HepG2 (cell line): ENCODE measurements at regions not wholly inside any gene's neighbourhood (a gene's known extent, or its start where the extent isn't known, plus 50 kb on each side); places are given as distances from the start of the nearest gene placed in this dataset.

Experiments used
- ATAC-seq: fragments of 200-7000 bp; cut with Tn5 transposase; 3 replicates; pipeline ENCODE4 v1.9.1; 2020; ENCODE audit warnings: mild to moderate bottlenecking, moderate library complexity
- BruUV-seq: library from RNA; stranded (reverse); fragments of 400-500 nt; replicated peaks from 2 replicates; lab custom pipeline; 2021; lab: Mats Ljungman, UMichigan
- CTCF ChIA-PET: fragments of 300-600 bp; formaldehyde crosslinking; extraction: SDS; loops from one replicate; lab custom pipeline; 2021; ENCODE audit warnings: low total read pairs, inconsistent platforms, low intra/inter-chr PET ratio; lab: Yijun Ruan, JAX
- POLR2A ChIA-PET: fragments of 350-600 bp; sonication (Branson Sonifier 250); formaldehyde crosslinking; loops from one replicate; lab custom pipeline; 2020; ENCODE audit warnings: antibody characterized with exemption, inconsistent platforms; lab: Yijun Ruan, JAX
- DNase-seq: peaks from one replicate; pipeline ENCODE4 v3.0.0-alpha.2; 2015; ENCODE audit warnings: low spot score
- FAIRE-seq: peaks from 3 replicates; lab custom pipeline; 2011; peaks lifted over from hg19 to GRCh38; lab: Jason Lieb, UNC
- H2AFZ ChIP-seq: one replicate; pipeline ENCODE4 v1.6.1; 2011; ENCODE audit warnings: low read length, inconsistent platforms
- H3K27ac ChIP-seq: fragments of 300-600 bp; 3 replicates; pipeline ENCODE4 v1.8.0; 2011; ENCODE audit warnings: mixed run types, mild to moderate bottlenecking, mixed read lengths, low read length, inconsistent platforms; ENCODE audit not compliant: insufficient read depth; ENCODE audit errors: extremely low read length
- H3K27me3 ChIP-seq, 2 experiments: fragments of 200-600 bp in 1 of 2; 2 replicates in 1 of 2; 3 replicates in 1 of 2; pipeline versions ENCODE4 v1.6.0 to v1.8.0; 2011; ENCODE audit warnings: low read length in 2 of 2, mild to moderate bottlenecking in 2 of 2, moderate library complexity in 2 of 2, inconsistent platforms in 1 of 2; ENCODE audit not compliant: insufficient read depth in 2 of 2, control insufficient read depth in 1 of 2
- H3K36me3 ChIP-seq, 2 experiments: fragments of 200-600 bp in 1 of 2; replicated peaks in 1 of 2; 2 replicates in 1 of 2; 3 replicates in 1 of 2; pipeline versions ENCODE4 v1.5.1 to v1.8.0; 2011; ENCODE audit warnings: low read length in 2 of 2, inconsistent platforms in 1 of 2; ENCODE audit not compliant: insufficient read depth in 2 of 2, control insufficient read depth in 1 of 2
- H3K4me1 ChIP-seq: 2 replicates; pipeline ENCODE4 v1.5.1; 2012; ENCODE audit warnings: low read length, inconsistent platforms; ENCODE audit not compliant: insufficient read depth
- H3K4me2 ChIP-seq: 2 replicates; pipeline ENCODE4 v1.6.0; 2011; ENCODE audit warnings: low read depth, low read length, inconsistent platforms
- H3K4me3 ChIP-seq, 3 experiments: fragments of 200-600 bp in 1 of 3; sonication (generic), shearing (Covaris generic) in 1 of 3; replicated peaks in 1 of 3; 2 replicates each; pipeline ENCODE4 v1.5.1; 2011 to 2016; ENCODE audit warnings: low read length in 3 of 3, inconsistent platforms in 2 of 3, low read depth in 2 of 3, mild to moderate bottlenecking in 2 of 3, control low read depth in 1 of 3, mixed read lengths in 1 of 3; ENCODE audit not compliant: insufficient read depth in 1 of 3
- H3K79me2 ChIP-seq: one replicate; pipeline ENCODE4 v1.6.1; 2011; ENCODE audit warnings: low read length, inconsistent platforms; ENCODE audit not compliant: insufficient read depth
- H3K9ac ChIP-seq: 2 replicates; pipeline ENCODE4 v1.6.0; 2011; ENCODE audit warnings: mild to moderate bottlenecking, low read depth, low read length, inconsistent platforms; ENCODE audit not compliant: insufficient read depth
- H3K9me3 ChIP-seq: 2 replicates; pipeline ENCODE4 v1.5.1; 2012; ENCODE audit warnings: mild to moderate bottlenecking, low read length
- H4K20me1 ChIP-seq: 2 replicates; pipeline ENCODE4 v1.6.0; 2011; ENCODE audit warnings: inconsistent platforms, mild to moderate bottlenecking, low read length, moderate library complexity; ENCODE audit not compliant: insufficient read depth
- ATF7-NPFF ChIP-seq: sonication (generic); formaldehyde crosslinking; IDR thresholded peaks from 2 replicates; pipeline ENCODE4 v1.8.1; 2023; ENCODE audit warnings: mild to moderate bottlenecking, low read depth, missing genetic modification reagents, moderate library complexity
- BATF2 ChIP-seq: sonication (generic); formaldehyde crosslinking; IDR thresholded peaks from 2 replicates; pipeline ENCODE4 v1.8.0; 2022; ENCODE audit warnings: mild to moderate bottlenecking, missing genetic modification reagents, moderate library complexity
- CHCHD3 ChIP-seq: sonication (generic); formaldehyde crosslinking; IDR thresholded peaks from 2 replicates; pipeline ENCODE4 v1.8.0; 2022; ENCODE audit warnings: mild to moderate bottlenecking, missing genetic modification reagents, moderate library complexity
- CTCF ChIP-seq: sonication (generic); formaldehyde crosslinking; IDR thresholded peaks from 2 replicates; pipeline ENCODE4 v1.5.0; 2020; ENCODE audit warnings: mild to moderate bottlenecking, missing genetic modification reagents, moderate library complexity
- DNMT1 ChIP-seq: sonication (generic); formaldehyde crosslinking; IDR thresholded peaks from 2 replicates; pipeline ENCODE4 v1.5.1; 2020; ENCODE audit warnings: mild to moderate bottlenecking, missing genetic modification reagents
- FOXJ3 ChIP-seq: sonication (generic); formaldehyde crosslinking; IDR thresholded peaks from 2 replicates; pipeline ENCODE4 v1.4.0; 2020; ENCODE audit warnings: missing genetic modification reagents, mild to moderate bottlenecking, borderline replicate concordance
- HOXD1 ChIP-seq: sonication (generic); formaldehyde crosslinking; IDR thresholded peaks from 2 replicates; pipeline ENCODE4 v1.5.0; 2020; ENCODE audit warnings: missing genetic modification reagents
- SALL1 ChIP-seq: sonication (generic); formaldehyde crosslinking; IDR thresholded peaks from 2 replicates; pipeline ENCODE4 v1.8.0; 2022; ENCODE audit warnings: mild to moderate bottlenecking, missing genetic modification reagents
- SMC3 ChIP-seq: IDR thresholded peaks from 2 replicates; pipeline ENCODE4 v1.6.1; 2011; ENCODE audit warnings: low read length, improper control_type of control experiment
- THAP11 ChIP-seq: IDR thresholded peaks from 2 replicates; pipeline ENCODE4 v1.6.1; 2016; ENCODE audit warnings: missing biosample characterization, missing genetic modification reagents
- YEATS2 ChIP-seq: sonication (generic); formaldehyde crosslinking; IDR thresholded peaks from 2 replicates; pipeline ENCODE4 v1.4.0; 2020; ENCODE audit warnings: missing genetic modification reagents, borderline replicate concordance
- ZBTB25 ChIP-seq: IDR thresholded peaks from 2 replicates; pipeline ENCODE4 v1.6.1; 2018; ENCODE audit warnings: missing genetic modification reagents
- ZKSCAN8 ChIP-seq: IDR thresholded peaks from 2 replicates; pipeline ENCODE4 v1.6.1; 2016; ENCODE audit warnings: borderline replicate concordance, missing genetic modification reagents, missing compliant biosample characterization
- ZMYM2 ChIP-seq: sonication (generic); formaldehyde crosslinking; IDR thresholded peaks from 2 replicates; pipeline ENCODE4 v1.8.0; 2022; ENCODE audit warnings: mild to moderate bottlenecking, missing genetic modification reagents
- ZNF572 ChIP-seq: sonication (generic); formaldehyde crosslinking; IDR thresholded peaks from 2 replicates; pipeline ENCODE4 v1.5.1; 2020; ENCODE audit warnings: mild to moderate bottlenecking, missing genetic modification reagents
- ZNF713 ChIP-seq: sonication (generic); formaldehyde crosslinking; IDR thresholded peaks from 2 replicates; pipeline ENCODE4 v1.4.0; 2020; ENCODE audit warnings: mild to moderate bottlenecking, missing genetic modification reagents
- ZSCAN25 ChIP-seq: sonication (generic); formaldehyde crosslinking; IDR thresholded peaks from 2 replicates; pipeline ENCODE4 v1.8.0; 2022; ENCODE audit warnings: mild to moderate bottlenecking, missing genetic modification reagents
- WGBS: methylation state at CpG from one replicate; pipeline ENCODE4 v1.1.6; 2017; ENCODE audit warnings: low lambda C conversion rate; 5-methylcytosine and 5-hydroxymethylcytosine counted together
- in situ Hi-C: cut with HindIII; loops from 2 replicates; pipeline ENCODE4 v1.10.0; 2017; ENCODE audit warnings: low pct_unique_long_range_greater_than_20kb; ENCODE audit not compliant: extremely low pct_ligation_motif_present
- intact Hi-C: fragments of 100-400 bp; cut with micrococcal nuclease; formaldehyde crosslinking; loops from one replicate; pipeline ENCODE4 v1.10.0; 2022; ENCODE audit not compliant: unreplicated experiment

- DNase-seq (no peak), ATAC-seq (no peak), FAIRE-seq (no peak)
- in situ Hi-C loops (no loop called here), intact Hi-C loops (no loop called here)
- Histone ChIP-seq H3K4me2 (no peak overlapping the region), H2AFZ (no peak overlapping the region), H3K4me3 (no peak overlapping the region), H3K27me3 (peaks cover 4 to 18% of the 10 kb centered on the region in 2 experiments; a peak in 2 of 5 replicates), H3K79me2 (no peaks in the 10 kb centered on the region), H3K9ac (no peak overlapping the region), H3K9me3 (no peaks in the 10 kb centered on the region), H3K27ac (no peak overlapping the region), H3K4me1 (no peaks in the 10 kb centered on the region), H4K20me1 (no peaks in the 10 kb centered on the region), H3K36me3 (no peaks in the 10 kb centered on the region)
- no TSS peak for BruUV-seq
- POLR2A ChIA-PET, result no interaction called here
- TF ChIP-seq THAP11 (CRISPR knock-in tag) (no peak), CHCHD3 (CRISPR knock-in tag) (no peak), CTCF (CRISPR knock-in tag) (0 out of 2 replicates have a peak, but pooled peaks have one; percentile 17), ZNF713 (no peak), YEATS2 (no peak), ZSCAN25 (no peak)
- CTCF ChIA-PET, result no interaction called here
- WGBS, result 20% methylated on average over 9 of the region's 18 CpGs
Measured at GRCh38 chr14:104293851-104294627, 155.7 kb downstream of the KIF26A start.

- no peak overlapping the region for H3K9ac ChIP-seq
- ChIA-PET POLR2A (no interaction called here), CTCF (no interaction called here)
- FAIRE-seq (no peak), DNase-seq (no peak), ATAC-seq (no peak)
- intact Hi-C loops, result no loop called here
- no TSS peak for BruUV-seq
- no peaks in the 10 kb centered on the region for H3K79me2 ChIP-seq
- 24% methylated on average over 5 of the region's 11 CpGs for WGBS
- H3K9me3 ChIP-seq, result no peaks in the 10 kb centered on the region
- H3K36me3 ChIP-seq, result no peaks in the 10 kb centered on the region
- no peaks in the 10 kb centered on the region for H3K4me1 ChIP-seq
- in situ Hi-C loops, result no loop called here
- H3K4me2 ChIP-seq, result no peak overlapping the region
- no peak overlapping the region for H2AFZ ChIP-seq
- no peaks in the 10 kb centered on the region for H4K20me1 ChIP-seq
- no peak overlapping the region for H3K27ac ChIP-seq
- peaks cover 4 to 18% of the 10 kb centered on the region in 2 experiments; a peak in 2 of 5 replicates for H3K27me3 ChIP-seq
- H3K4me3 ChIP-seq, result no peak overlapping the region
- TF ChIP-seq FOXJ3 (CRISPR knock-in tag) (no peak), ZBTB25 (CRISPR knock-in tag) (no peak), HOXD1 (CRISPR knock-in tag) (no peak), SMC3 (no peak), DNMT1 (CRISPR knock-in tag) (no peak), BATF2 (CRISPR knock-in tag) (no peak), ZMYM2 (CRISPR knock-in tag) (no peak), SALL1 (CRISPR knock-in tag) (no peak), ATF7-NPFF (CRISPR knock-in tag) (no peak), ZNF572 (CRISPR knock-in tag) (no peak), ZKSCAN8 (CRISPR knock-in tag) (no peak)
Measured at GRCh38 chr14:104294628-104294982, 156.2 kb downstream of the KIF26A start.
